ENCODE measurements at regions not wholly inside any gene's neighbourhood (a gene's known extent, or its start where the extent isn't known, plus 50 kb on each side); places are given as distances from the start of the nearest gene placed in this dataset.

- intact Hi-C loops (cut with micrococcal nuclease): no loop called here
- Mint-ChIP-seq H3K9me3 (no peaks in the 10 kb centered on the region), H3K27ac (no peak overlapping the region), H3K4me3 (no peak overlapping the region), H3K27me3 (no peaks in the 10 kb centered on the region), H3K4me1 (ENCODE audit: low read depth) (no peaks in the 10 kb centered on the region), H3K36me3 (ENCODE audit: low read depth) (no peaks in the 10 kb centered on the region)
- no peak for ATAC-seq
- ChIA-PET CTCF (no interaction called here), POLR2A (no interaction called here)
- no peak for DNase-seq
- TF ChIP-seq CTCF (IDR thresholded peaks at IDR 0.05): no peak
Observed at GRCh38 chrX:88526385-88526784, 220.6 kb upstream of the CPXCR1 start.

GRCh38 chrX:88558421-88558820 lies 188.6 kb upstream of the CPXCR1 start:
- Mint-ChIP-seq H3K27ac (no peak overlapping the region), H3K4me1 (ENCODE audit: low read depth) (no peaks in the 10 kb centered on the region), H3K9me3 (no peaks in the 10 kb centered on the region), H3K27me3 (no peaks in the 10 kb centered on the region), H3K4me3 (no peak overlapping the region), H3K36me3 (ENCODE audit: low read depth) (no peaks in the 10 kb centered on the region)
- ChIA-PET POLR2A (no interaction called here), CTCF (no interaction called here)
- no peak for ATAC-seq
- no peak for DNase-seq
- intact Hi-C loops (cut with micrococcal nuclease): no loop called here
- TF ChIP-seq CTCF (IDR thresholded peaks at IDR 0.05): no peak

- DNase-seq (no peak), ATAC-seq (no peak)
- POLR2A ChIA-PET: no interaction called here
- TF ChIP-seq CTCF (IDR thresholded peaks at IDR 0.05): no peak
- no peaks in the 10 kb centered on the region for H3K4me1 Mint-ChIP-seq (ENCODE audit: low read depth)
- no peaks in the 10 kb centered on the region for H3K27me3 Mint-ChIP-seq
- CTCF ChIA-PET: no interaction called here
- H3K36me3 Mint-ChIP-seq (ENCODE audit: low read depth): no peaks in the 10 kb centered on the region
- no peak overlapping the region for H3K4me3 Mint-ChIP-seq
- no peak overlapping the region for H3K27ac Mint-ChIP-seq
- intact Hi-C loops (cut with micrococcal nuclease): no loop called here
- no peaks in the 10 kb centered on the region for H3K9me3 Mint-ChIP-seq
Observed at GRCh38 chrX:88560673-88561330, 186.2 kb upstream of the CPXCR1 start.

GRCh38 chrX:88584283-88584682 lies 162.7 kb upstream of the CPXCR1 start:
- Mint-ChIP-seq H3K4me3 (no peak overlapping the region), H3K27me3 (no peaks in the 10 kb centered on the region), H3K27ac (no peak overlapping the region), H3K4me1 (ENCODE audit: low read depth) (no peaks in the 10 kb centered on the region), H3K36me3 (ENCODE audit: low read depth) (no peaks in the 10 kb centered on the region), H3K9me3 (peaks cover 6% of the 10 kb centered on the region)
- ATAC-seq (no peak), DNase-seq (no peak)
- ChIA-PET CTCF (no interaction called here), POLR2A (no interaction called here)
- intact Hi-C loops (cut with micrococcal nuclease): no loop called here
- TF ChIP-seq CTCF (IDR thresholded peaks at IDR 0.05): no peak

GRCh38 chrX:88586317-88586716 lies 160.7 kb upstream of the CPXCR1 start:
- Mint-ChIP-seq H3K4me1 (ENCODE audit: low read depth) (no peaks in the 10 kb centered on the region), H3K9me3 (peaks cover 8% of the 10 kb centered on the region), H3K27ac (no peak overlapping the region), H3K27me3 (no peaks in the 10 kb centered on the region), H3K4me3 (no peak overlapping the region), H3K36me3 (ENCODE audit: low read depth) (no peaks in the 10 kb centered on the region)
- no peak for TF ChIP-seq CTCF (IDR thresholded peaks at IDR 0.05)
- no peak for ATAC-seq
- no peak for DNase-seq
- CTCF ChIA-PET: no interaction called here
- intact Hi-C loops (cut with micrococcal nuclease): no loop called here
- POLR2A ChIA-PET: no interaction called here

All from activated CD8-positive, alpha-beta T cell treated with anti-CD3 and anti-CD28 coated beads for 36 hours (primary cell).